ENCODE measurements at regions not wholly inside any gene's neighbourhood (a gene's known extent, or its start where the extent isn't known, plus 50 kb on each side); places are given as distances from the start of the nearest gene placed in this dataset.

DNA sequence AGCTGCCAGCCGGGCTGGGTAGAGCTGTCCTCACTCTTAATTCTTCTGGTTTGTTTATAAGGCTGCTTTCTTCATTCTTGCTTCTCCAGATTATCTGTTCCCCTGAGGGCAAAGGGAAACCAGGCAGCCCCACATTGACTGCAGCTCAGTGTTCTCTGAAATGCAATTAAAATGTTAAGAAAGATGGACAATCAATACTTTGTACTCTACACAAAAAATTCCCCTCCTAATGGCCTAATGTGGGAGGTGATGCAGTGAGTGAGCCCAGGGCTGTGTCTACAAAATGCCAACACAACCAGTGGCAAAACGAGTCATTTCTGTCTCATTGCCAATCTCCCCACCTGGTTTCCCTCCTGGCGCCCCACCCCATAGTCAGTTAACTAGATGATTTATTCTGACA is 541.7 kb upstream of the RAB6C start:
- DNase-seq, result no peak

GRCh38 chr2:129438501-129439057 is 540.9 kb upstream of the RAB6C start:
- DNase-seq, result no peak

DNA sequence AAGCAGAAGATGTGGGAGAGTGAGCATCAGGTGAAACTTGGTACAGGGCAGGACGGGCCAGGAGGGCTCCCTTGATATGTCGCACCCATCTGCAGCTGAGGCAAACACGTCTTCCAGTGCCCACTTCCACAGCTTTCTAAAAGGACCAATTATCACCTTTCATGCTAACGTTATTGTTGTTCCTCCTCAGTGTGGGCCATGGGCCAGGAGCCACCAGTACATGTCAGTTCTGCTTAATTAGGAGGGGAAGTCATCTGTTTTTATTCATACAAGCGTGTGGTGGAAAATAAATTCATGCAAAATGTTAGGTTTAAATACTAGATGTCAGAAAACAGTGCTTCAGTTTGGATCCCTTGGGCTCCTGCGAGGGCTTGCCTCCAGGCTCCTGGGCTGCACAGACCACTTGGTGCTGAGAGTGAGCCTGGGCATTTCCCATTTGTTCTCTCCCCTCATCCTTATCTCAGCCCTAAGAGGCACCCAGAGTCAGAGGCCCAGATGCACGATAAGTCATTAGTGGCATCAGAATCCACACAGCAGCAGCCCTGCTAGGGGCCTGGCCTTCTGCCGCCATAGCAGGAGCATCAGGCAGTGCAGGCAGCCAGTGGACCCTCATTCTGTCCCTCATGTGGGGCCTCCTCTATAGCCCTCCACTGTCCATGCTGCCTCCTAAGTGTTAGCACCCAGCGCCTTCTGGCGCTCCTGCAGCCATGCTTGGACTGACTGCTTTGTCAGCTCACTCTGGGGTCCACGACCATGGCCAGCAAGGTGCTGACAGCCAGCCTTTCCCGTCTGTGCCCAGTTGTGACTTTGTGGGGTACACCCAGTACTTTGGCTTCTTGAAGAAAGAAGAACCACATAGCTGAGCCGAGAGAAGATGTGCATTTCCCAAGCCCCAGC is 539.8 kb upstream of the RAB6C start:
- DNase-seq, result no peak

- no peak for DNase-seq
Measured at GRCh38 chr2:129441610-129442009, 537.9 kb upstream of the RAB6C start.

GRCh38 chr2:129443235-129443864 is 536.1 kb upstream of the RAB6C start:
- DNase-seq, result no peak

GRCh38 chr2:129443865-129444739 is 535.4 kb upstream of the RAB6C start:
- DNase-seq, result no peak

DNA sequence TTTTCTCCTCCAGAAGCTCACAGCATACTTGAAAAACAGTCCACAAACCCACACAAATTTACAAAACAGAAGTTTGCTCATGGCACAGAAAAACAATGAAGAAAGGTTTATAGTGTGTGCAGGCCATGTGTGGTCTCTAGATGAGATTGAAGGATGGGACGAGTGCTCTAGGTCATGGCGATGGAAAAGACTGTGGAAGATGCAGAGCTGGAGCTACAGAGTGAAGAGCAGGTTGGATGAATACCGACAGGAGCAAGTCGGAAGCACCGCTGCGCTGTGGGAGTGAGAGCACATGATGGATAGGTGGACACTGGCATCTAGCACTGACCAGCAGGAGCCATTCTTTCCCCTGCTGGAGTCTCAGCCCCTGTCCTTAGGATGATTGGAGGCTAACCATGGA is 534.7 kb upstream of the RAB6C start:
- DNase-seq, result no peak

- DNase-seq, result no peak
Measured at GRCh38 chr2:129456691-129457090, 522.8 kb upstream of the RAB6C start.

DNA sequence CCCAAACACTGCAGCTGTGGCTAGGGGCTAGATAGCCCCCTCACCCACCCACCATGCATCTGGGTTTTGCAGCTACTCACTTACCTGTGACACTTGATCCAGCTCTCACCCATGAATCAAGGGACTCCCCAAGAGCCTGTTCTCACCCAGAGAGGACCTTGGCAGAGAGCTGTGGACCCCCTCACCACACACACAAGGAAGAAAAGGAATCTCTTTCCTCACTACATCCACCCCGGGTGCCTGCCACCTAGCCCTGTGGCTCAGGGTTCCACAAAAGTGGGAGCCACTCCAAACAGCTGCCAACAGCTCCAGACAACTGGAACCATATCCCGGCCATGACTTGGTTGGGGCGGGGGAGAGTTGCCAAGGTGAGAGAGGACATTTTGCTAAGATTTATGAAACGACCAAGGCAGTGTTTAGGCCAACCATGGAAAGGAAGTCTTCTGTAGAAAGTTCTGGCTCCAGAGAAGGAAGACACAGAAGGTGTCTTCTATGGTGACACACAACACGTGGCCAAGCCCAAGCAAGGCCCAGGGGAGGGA is 522.1 kb upstream of the RAB6C start:
- no peak for DNase-seq

DNA sequence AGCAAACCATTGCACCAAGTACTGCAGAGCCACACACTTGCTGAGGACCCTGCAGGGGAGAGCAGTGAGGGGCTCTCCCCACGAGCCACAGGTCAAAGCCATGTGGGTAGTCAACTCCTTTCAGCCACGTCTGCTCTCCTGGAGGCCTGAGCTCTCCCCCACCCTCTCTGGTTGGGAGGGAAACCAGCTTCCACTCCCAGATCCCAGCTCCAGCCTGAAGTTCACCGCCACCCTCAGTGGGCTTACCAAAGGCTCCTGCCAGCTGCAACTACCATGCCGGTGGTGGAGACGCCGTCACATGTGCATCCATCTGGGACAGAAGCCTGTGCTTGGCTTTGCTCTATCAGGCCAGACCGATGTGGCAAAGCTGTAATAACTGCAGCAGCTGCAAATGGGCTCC is 521.5 kb upstream of the RAB6C start:
- DNase-seq, result no peak

DNA sequence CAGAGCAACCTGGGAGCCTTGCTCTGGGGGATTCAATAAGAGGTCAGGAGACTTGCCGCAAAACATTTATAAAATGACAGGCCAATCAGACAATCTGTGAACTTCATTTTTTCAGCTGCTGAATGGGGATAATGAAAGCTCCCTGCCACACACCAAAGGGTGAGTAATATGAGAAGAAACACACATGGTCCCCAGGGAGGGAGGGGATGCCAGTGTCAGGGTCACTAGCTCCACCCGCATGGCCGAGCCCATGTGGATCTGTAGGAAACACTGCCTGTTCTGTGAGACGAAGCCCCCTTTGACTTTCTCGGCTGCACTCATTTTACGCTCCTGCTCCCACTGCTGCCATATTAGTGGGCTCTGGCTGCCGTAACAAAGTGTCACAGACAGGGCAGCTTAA is 521.0 kb upstream of the RAB6C start:
- DNase-seq, result no peak

DNA sequence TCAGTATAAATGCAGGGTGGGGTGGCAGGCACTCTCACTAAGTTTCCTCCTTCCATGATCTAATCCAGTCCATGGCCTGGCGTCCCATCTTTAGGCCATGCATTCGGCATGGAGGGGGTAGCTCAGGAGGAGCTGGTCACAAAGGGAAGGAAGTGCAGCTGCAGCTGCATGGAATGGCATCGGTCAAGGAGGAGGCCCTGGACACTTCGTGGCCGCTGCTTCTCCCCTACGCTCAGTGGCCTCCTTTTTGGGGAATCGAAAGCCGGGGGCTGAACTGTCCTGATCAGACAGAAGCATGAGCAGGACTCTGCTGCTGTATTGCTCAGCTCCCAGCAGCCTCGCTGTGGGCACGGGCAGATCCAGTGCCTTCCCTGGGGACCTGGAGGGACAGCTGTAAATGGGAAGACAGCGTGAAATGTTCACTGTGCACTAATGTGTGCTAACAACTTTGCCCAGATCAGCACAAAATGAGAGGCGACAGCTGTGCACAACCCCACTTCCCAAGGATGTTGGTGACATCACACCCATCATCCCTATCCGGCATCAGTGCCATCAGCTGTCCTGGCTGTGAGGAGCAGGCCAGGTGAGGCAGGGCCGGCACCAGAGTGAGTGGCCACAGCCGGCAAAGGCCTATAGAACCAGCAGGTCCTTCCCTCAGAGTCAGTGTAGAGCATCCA is 520.1 kb upstream of the RAB6C start:
- no peak for DNase-seq

GRCh38 chr2:129459881-129460280 is 519.6 kb upstream of the RAB6C start:
- no peak for DNase-seq

DNA sequence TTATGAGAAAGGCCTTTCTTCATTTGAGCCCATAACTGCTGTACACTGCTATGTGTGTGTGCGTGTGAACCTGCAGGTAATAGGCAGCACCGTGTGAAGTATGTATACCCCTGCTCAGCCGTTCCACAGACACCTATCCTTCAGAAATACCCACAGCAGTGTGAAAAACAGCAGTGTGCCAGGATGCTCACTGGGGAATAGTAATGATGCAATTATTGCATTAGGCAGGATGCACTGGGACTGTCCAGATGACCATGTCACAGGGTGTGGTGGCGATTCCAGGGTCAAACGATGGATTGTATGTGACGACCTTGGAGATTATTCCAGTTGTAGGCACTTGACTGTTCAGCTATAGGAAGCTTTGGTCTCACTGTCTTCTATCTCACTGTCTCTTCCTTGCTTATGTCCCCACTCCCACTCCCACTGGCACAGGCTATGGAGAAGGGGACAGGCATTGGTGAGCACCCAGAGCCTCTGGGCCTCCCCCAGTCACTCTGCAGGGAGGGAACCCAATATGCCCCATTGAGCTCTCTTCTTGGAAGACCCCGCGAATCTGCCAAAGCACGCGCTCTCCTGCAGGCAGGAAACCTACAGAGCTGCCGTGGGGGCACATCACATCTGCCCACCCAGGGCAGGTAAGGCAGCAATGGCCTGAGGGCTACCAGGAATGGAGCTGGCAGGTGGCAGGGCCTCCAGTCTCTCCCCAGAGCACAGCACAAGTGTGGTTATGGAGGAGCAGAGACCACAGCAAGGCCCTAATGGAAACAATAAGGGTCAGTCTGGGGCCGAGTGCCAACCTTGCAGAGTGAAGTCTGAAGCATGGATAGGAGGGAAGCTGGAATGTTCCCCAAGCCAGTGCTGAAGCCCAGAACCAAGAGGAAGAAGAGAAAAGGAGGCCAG is 518.9 kb upstream of the RAB6C start:
- DNase-seq, result no peak

- no peak for DNase-seq
Measured at GRCh38 chr2:129462349-129462748, 517.1 kb upstream of the RAB6C start.

DNA sequence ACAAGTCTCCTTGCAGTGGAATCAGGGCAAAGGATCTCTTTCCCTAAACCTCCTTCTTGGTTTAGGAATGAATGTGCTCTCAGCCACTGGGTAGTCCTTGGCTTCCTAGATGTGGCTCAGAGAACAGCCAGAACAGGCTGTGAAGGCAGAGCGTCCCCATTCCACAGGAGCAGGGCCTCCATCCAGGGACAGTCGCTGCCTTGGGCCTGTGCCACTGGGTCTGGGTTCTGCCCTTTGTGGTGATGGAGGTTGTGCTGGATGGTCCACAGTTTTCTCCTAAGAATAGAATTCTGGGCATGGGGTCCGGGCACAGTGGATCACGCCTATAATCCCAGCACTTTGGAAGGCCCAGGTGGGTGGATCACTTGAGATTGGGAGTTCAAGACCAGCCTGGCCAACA is 516.5 kb upstream of the RAB6C start:
- no peak for DNase-seq

DNA sequence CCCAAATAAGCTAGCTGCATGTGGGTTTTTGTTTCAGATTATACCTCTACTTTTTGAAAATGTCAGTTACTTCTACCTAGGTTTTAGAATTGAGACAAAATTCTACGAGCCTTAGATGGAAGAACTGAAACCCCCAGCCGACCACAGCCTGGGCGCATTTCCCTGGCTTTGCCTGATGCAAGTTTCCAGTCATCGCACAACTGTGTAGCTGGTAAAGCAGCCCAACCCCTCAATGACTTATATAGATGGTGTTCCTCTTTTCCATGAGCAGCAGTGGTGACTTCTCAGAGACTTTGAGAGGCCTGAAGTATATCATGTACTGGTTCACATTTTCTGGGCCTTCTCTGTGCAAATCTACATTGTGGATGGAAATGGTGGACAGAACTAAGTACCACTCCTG is 515.4 kb upstream of the RAB6C start:
- DNase-seq, result no peak

- no peak for DNase-seq
Measured at GRCh38 chr2:129464631-129465030, 514.8 kb upstream of the RAB6C start.

DNA sequence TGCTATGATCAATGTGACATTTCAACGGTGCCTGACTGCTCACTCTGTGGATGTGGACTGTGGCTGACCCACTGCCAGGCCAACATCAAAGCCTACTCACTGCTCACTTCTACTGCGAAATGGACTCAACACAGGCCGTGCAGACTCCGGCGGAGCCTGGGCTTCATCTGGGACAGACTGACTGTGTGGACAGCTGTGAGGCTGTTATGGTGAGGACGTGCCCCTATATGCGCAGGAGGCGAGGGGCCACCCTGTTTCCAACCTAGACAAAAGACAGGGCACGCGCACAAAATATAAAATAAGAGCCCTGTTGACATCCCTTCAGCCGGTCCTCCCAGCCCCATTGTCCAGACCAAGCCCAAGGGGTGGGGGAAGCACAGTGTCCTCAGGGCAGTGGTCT is 514.4 kb upstream of the RAB6C start:
- no peak for DNase-seq

GRCh38 chr2:129466389-129466788 is 513.1 kb upstream of the RAB6C start:
- DNase-seq, result no peak

Measured in CD4-positive, alpha-beta T cell treated with Interleukin-17A for 4 hours (primary cell).